ENCODE measurements at regions not wholly inside any gene's neighbourhood (a gene's known extent, or its start where the extent isn't known, plus 50 kb on each side); places are given as distances from the start of the nearest gene placed in this dataset.

DNA sequence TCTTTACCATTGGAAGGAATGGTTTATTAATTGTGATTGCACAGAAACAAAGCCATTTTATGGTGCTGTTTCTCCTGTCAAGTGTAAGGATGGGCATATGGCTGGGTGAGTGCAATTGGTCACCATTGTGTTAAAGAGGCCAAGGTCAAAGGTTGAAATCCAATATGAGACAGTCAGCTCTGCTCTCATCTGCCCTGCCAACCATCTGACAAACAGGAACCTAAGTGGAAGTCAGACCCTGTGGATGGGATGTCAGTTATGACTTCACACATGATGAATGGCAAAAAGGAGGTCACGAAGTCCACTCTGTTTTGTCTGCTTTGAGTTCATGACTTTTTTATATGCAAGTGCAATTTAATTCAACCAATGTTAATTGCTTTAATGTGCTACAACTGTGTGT lies 172.7 kb upstream of the TMEM229A start:
- TF ChIP-seq, protein P1, sequence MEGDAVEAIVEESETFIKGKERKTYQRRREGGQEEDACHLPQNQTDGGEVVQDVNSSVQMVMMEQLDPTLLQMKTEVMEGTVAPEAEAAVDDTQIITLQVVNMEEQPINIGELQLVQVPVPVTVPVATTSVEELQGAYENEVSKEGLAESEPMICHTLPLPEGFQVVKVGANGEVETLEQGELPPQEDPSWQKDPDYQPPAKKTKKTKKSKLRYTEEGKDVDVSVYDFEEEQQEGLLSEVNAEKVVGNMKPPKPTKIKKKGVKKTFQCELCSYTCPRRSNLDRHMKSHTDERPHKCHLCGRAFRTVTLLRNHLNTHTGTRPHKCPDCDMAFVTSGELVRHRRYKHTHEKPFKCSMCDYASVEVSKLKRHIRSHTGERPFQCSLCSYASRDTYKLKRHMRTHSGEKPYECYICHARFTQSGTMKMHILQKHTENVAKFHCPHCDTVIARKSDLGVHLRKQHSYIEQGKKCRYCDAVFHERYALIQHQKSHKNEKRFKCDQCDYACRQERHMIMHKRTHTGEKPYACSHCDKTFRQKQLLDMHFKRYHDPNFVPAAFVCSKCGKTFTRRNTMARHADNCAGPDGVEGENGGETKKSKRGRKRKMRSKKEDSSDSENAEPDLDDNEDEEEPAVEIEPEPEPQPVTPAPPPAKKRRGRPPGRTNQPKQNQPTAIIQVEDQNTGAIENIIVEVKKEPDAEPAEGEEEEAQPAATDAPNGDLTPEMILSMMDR (IDR thresholded peaks at IDR 0.05): no peak
- TF ChIP-seq EZH2phosphoT487 (IDR thresholded peaks at IDR 0.05): no peak
